Mesenchymal stem cell (in vitro differentiated cells and primary cell): ENCODE measurements at regions not wholly inside any gene's neighbourhood (a gene's known extent, or its start where the extent isn't known, plus 50 kb on each side); places are given as distances from the start of the nearest gene placed in this dataset.

Experiments
- DNase-seq: peaks from one replicate; pipeline ENCODE4 v3.0.0-alpha.2; 2013
- H2AFZ ChIP-seq: one replicate; pipeline ENCODE4 v1.6.1; 2013; ENCODE audit warnings: low read depth, mild to moderate bottlenecking, control low read depth, inconsistent platforms, low read length, moderate library complexity
- H2AK5ac ChIP-seq: 2 replicates; pipeline ENCODE4 v1.6.1; 2013; ENCODE audit warnings: low read length, moderate library complexity, mild to moderate bottlenecking, inconsistent platforms; ENCODE audit not compliant: severe bottlenecking
- H2BK120ac ChIP-seq: one replicate; pipeline ENCODE4 v1.6.1; 2013; ENCODE audit warnings: low read depth, mild to moderate bottlenecking, inconsistent platforms, low read length, moderate library complexity
- H2BK12ac ChIP-seq, 2 experiments: one replicate each; pipeline ENCODE4 v1.6.1; 2013; ENCODE audit warnings: inconsistent platforms in 2 of 2, low read length in 2 of 2, mild to moderate bottlenecking in 2 of 2, moderate library complexity in 2 of 2, control low read depth in 1 of 2
- H2BK15ac ChIP-seq: one replicate; pipeline ENCODE4 v1.6.1; 2013; ENCODE audit warnings: mild to moderate bottlenecking, low read depth, inconsistent platforms; ENCODE audit not compliant: poor library complexity, severe bottlenecking
- H2BK5ac ChIP-seq: 2 replicates; pipeline ENCODE4 v1.6.1; 2013; ENCODE audit warnings: low read depth, mild to moderate bottlenecking, low read length, control low read depth, inconsistent platforms; ENCODE audit not compliant: poor library complexity, severe bottlenecking
- H3K14ac ChIP-seq, 2 experiments: one replicate each; pipeline ENCODE4 v1.6.1; 2013; ENCODE audit warnings: inconsistent platforms in 2 of 2, low read length in 2 of 2, control low read depth in 1 of 2, mild to moderate bottlenecking in 1 of 2, moderate library complexity in 1 of 2
- H3K18ac ChIP-seq, 2 experiments: one replicate each; pipeline ENCODE4 v1.6.1; 2013; ENCODE audit warnings: inconsistent platforms in 2 of 2, low read length in 2 of 2, control low read depth in 1 of 2, low read depth in 1 of 2, mild to moderate bottlenecking in 1 of 2
- H3K23ac ChIP-seq, 2 experiments: one replicate each; pipeline ENCODE4 v1.6.1; 2013; ENCODE audit warnings: inconsistent platforms in 2 of 2, low read length in 2 of 2, mild to moderate bottlenecking in 2 of 2, moderate library complexity in 2 of 2, control low read depth in 1 of 2
- H3K27ac ChIP-seq: 2 replicates; pipeline ENCODE4 v1.5.1; 2013; ENCODE audit warnings: mild to moderate bottlenecking, moderate library complexity, low read length, control low read depth, inconsistent platforms; ENCODE audit not compliant: poor library complexity, severe bottlenecking
- H3K27me3 ChIP-seq, 2 experiments: 2 replicates each; pipeline versions ENCODE4 v1.6.1 to v1.7.0; 2013; ENCODE audit warnings: low read length in 2 of 2, mild to moderate bottlenecking in 2 of 2, moderate library complexity in 2 of 2, control low read depth in 1 of 2, inconsistent platforms in 1 of 2; ENCODE audit not compliant: control insufficient read depth in 1 of 2, insufficient read depth in 1 of 2
- H3K36me3 ChIP-seq, 2 experiments: 2 replicates each; pipeline versions ENCODE4 v1.6.1 to v1.7.0; 2013; ENCODE audit warnings: low read length in 2 of 2, control low read depth in 1 of 2, inconsistent platforms in 1 of 2, low read depth in 1 of 2, mild to moderate bottlenecking in 1 of 2; ENCODE audit not compliant: insufficient read depth in 2 of 2, control insufficient read depth in 1 of 2
- H3K4ac ChIP-seq, 2 experiments: one replicate each; pipeline ENCODE4 v1.6.1; 2013; ENCODE audit warnings: inconsistent platforms in 2 of 2, low read length in 2 of 2, mild to moderate bottlenecking in 2 of 2, moderate library complexity in 2 of 2, control low read depth in 1 of 2, low read depth in 1 of 2
- H3K4me1 ChIP-seq: 2 replicates; pipeline ENCODE4 v1.6.1; 2013; ENCODE audit warnings: low read depth, low read length, control low read depth; ENCODE audit not compliant: control insufficient read depth, insufficient read depth
- H3K4me2 ChIP-seq: 2 replicates; pipeline ENCODE4 v1.6.1; 2013; ENCODE audit warnings: low read length, mild to moderate bottlenecking, inconsistent platforms; ENCODE audit not compliant: poor library complexity, severe bottlenecking
- H3K4me3 ChIP-seq, 2 experiments: 2 replicates each; pipeline versions ENCODE4 v1.5.1 to v1.7.0; 2013; ENCODE audit warnings: low read length in 2 of 2, mild to moderate bottlenecking in 2 of 2, control low read depth in 1 of 2, low read depth in 1 of 2; ENCODE audit not compliant: insufficient read depth in 1 of 2
- H3K79me1 ChIP-seq: replicated peaks from 2 replicates; pipeline ENCODE4 v1.6.1; 2013; ENCODE audit warnings: mild to moderate bottlenecking, control low read depth, low read length, inconsistent platforms; ENCODE audit not compliant: poor library complexity, severe bottlenecking
- H3K9ac ChIP-seq: 2 replicates; pipeline ENCODE4 v1.7.0; 2013; ENCODE audit warnings: mild to moderate bottlenecking, low read length, moderate library complexity
- H3K9me3 ChIP-seq: 2 replicates; pipeline ENCODE4 v1.7.0; 2013; ENCODE audit warnings: mild to moderate bottlenecking, low read length; ENCODE audit not compliant: control insufficient read depth
- H4K8ac ChIP-seq: one replicate; pipeline ENCODE4 v1.6.1; 2013; ENCODE audit warnings: inconsistent platforms, mild to moderate bottlenecking, low read length, moderate library complexity
- H4K91ac ChIP-seq: one replicate; pipeline ENCODE4 v1.6.1; 2013; ENCODE audit warnings: mild to moderate bottlenecking, low read length, inconsistent platforms
- WGBS: methylation state at CpG from one replicate; pipeline ENCODE4 v1.1.7; 2013; ENCODE audit warnings: mixed read lengths; 5-methylcytosine and 5-hydroxymethylcytosine counted together

GRCh38 chr1:194256010-194256409, 1069.6 kb upstream of the B3GALT2 start:
- no peaks in the 10 kb centered on the region for H3K36me3 ChIP-seq
- H3K4me3 ChIP-seq, result no peak overlapping the region
- H3K4me2 ChIP-seq, result no peak overlapping the region
- no peak overlapping the region for H2BK120ac ChIP-seq
- H3K27me3 ChIP-seq, result no peaks in the 10 kb centered on the region
- no peak overlapping the region for H2BK5ac ChIP-seq
- no peak overlapping the region for H3K9ac ChIP-seq
- peaks cover 10% of the 10 kb centered on the region for H3K9me3 ChIP-seq
- no peak overlapping the region for H3K23ac ChIP-seq
- DNase-seq, result no peak
- no peak overlapping the region for H2BK15ac ChIP-seq
- H3K14ac ChIP-seq, result no peak overlapping the region
- H4K8ac ChIP-seq, result no peak overlapping the region
- H3K4ac ChIP-seq, result no peak overlapping the region
- no peak overlapping the region for H3K27ac ChIP-seq
- no peak overlapping the region for H2BK12ac ChIP-seq
- H2AFZ ChIP-seq, result no peak overlapping the region
- no peaks in the 10 kb centered on the region for H3K79me1 ChIP-seq
- H3K4me1 ChIP-seq, result no peaks in the 10 kb centered on the region
- no CpG with 5 or more reads among the region's 2 CpGs for WGBS
- no peak overlapping the region for H2AK5ac ChIP-seq
- H4K91ac ChIP-seq, result no peak overlapping the region
- H3K18ac ChIP-seq, result no peak overlapping the region

GRCh38 chr1:194252199-194252598, 1065.8 kb upstream of the B3GALT2 start:
- Histone ChIP-seq H2AK5ac (no peak overlapping the region), H3K9me3 (peaks cover 16% of the 10 kb centered on the region), H2AFZ (no peak overlapping the region), H2BK15ac (no peak overlapping the region), H3K79me1 (no peaks in the 10 kb centered on the region), H3K36me3 (no peaks in the 10 kb centered on the region), H2BK120ac (no peak overlapping the region), H3K4ac (no peak overlapping the region), H3K9ac (no peak overlapping the region), H2BK5ac (no peak overlapping the region), H2BK12ac (no peak overlapping the region), H3K14ac (no peak overlapping the region), H3K4me2 (no peak overlapping the region), H3K27me3 (no peaks in the 10 kb centered on the region), H3K23ac (no peak overlapping the region), H3K4me3 (no peak overlapping the region), H3K18ac (no peak overlapping the region), H4K91ac (no peak overlapping the region), H3K4me1 (no peaks in the 10 kb centered on the region), H4K8ac (no peak overlapping the region), H3K27ac (no peak overlapping the region)
- DNase-seq, result peak; percentile 3
- WGBS, result no CpG with 5 or more reads among the region's 1 CpG

GRCh38 chr1:194241215-194241614, 1054.8 kb upstream of the B3GALT2 start:
- H3K4ac ChIP-seq, result no peak overlapping the region
- H2BK5ac ChIP-seq, result no peak overlapping the region
- no peak overlapping the region for H3K14ac ChIP-seq
- H3K27me3 ChIP-seq, result no peaks in the 10 kb centered on the region
- no peak overlapping the region for H2BK12ac ChIP-seq
- no peak overlapping the region for H2BK15ac ChIP-seq
- no peaks in the 10 kb centered on the region for H3K36me3 ChIP-seq
- H4K8ac ChIP-seq, result no peak overlapping the region
- WGBS, result no CpG with 5 or more reads among the region's 1 CpG
- no peak overlapping the region for H3K9ac ChIP-seq
- no peak overlapping the region for H2AFZ ChIP-seq
- peaks cover 6% of the 10 kb centered on the region for H3K9me3 ChIP-seq
- H3K4me3 ChIP-seq, result no peak overlapping the region
- H3K27ac ChIP-seq, result no peak overlapping the region
- no peaks in the 10 kb centered on the region for H3K4me1 ChIP-seq
- no peak overlapping the region for H3K23ac ChIP-seq
- DNase-seq, result no peak
- H3K79me1 ChIP-seq, result no peaks in the 10 kb centered on the region
- no peak overlapping the region for H3K4me2 ChIP-seq
- H2BK120ac ChIP-seq, result no peak overlapping the region
- no peak overlapping the region for H4K91ac ChIP-seq
- H2AK5ac ChIP-seq, result no peak overlapping the region
- no peak overlapping the region for H3K18ac ChIP-seq

- Histone ChIP-seq H3K36me3 (no peaks in the 10 kb centered on the region), H3K4me1 (no peaks in the 10 kb centered on the region), H3K9me3 (no peaks in the 10 kb centered on the region), H3K79me1 (no peaks in the 10 kb centered on the region), H2BK15ac (no peak overlapping the region), H3K23ac (no peak overlapping the region), H3K9ac (no peak overlapping the region), H3K27me3 (no peaks in the 10 kb centered on the region), H3K4ac (no peak overlapping the region), H4K8ac (no peak overlapping the region), H3K18ac (no peak overlapping the region), H2BK5ac (no peak overlapping the region), H2AFZ (no peak overlapping the region), H4K91ac (no peak overlapping the region), H3K27ac (no peak overlapping the region), H2BK120ac (no peak overlapping the region), H2BK12ac (no peak overlapping the region), H2AK5ac (no peak overlapping the region), H3K4me3 (no peak overlapping the region), H3K4me2 (no peak overlapping the region), H3K14ac (no peak overlapping the region)
- DNase-seq, result peak; percentile 7
- 39% methylated on average over 2 of the region's 2 CpGs for WGBS
These were observed 1046.7 kb upstream of the B3GALT2 start for GRCh38 chr1:194233069-194233468.
